Activated CD4-positive, alpha-beta T cell treated with anti-CD3 and anti-CD28 coated beads for 24 hours (primary cell): ENCODE measurements at regions not wholly inside any gene's neighbourhood (a gene's known extent, or its start where the extent isn't known, plus 50 kb on each side); places are given as distances from the start of the nearest gene placed in this dataset.
"Not testable (repeated sequence)": the region's sequence is repeated elsewhere in the genome, so short reads cannot be mapped to it uniquely, and the experiment has no call there.

Source experiments
- DNase-seq, 2 donors: peaks; one replicate each; pipeline ENCODE4 v3.0.0-alpha.2; 2020; ENCODE audit warnings: low read depth in 2 of 2

DNA sequence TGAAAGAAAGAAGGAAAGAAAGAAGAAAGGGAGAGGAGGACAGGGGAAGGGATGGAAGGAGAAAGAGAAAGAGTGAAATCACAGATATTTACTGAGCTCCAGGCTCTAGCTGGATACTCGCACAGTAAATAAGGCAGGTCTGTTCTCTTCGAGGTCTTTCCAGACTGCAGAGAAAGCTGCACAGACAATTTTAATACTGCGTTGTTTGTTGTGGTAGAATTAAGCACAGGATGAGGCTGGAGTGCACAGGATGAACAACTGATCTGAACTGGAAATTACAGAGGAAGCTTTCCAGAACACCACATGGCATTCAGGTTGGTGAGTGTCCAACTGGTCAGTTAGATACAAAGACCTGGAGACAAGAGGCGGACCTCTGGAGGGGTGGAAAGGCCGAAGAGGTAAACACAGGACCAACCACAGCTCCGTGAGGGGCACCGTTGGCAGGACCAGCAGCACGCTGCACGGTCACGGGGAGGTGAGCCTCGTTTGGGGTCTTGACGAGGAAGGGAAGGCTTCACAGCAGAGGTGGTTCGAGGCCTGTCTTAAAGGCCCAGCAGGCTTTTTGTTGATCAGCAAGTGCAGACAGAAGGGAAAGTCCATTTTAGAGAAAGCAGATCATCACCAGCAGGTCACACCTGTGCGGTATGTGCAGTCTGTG, 121.7 kb downstream of the ATP6V0E2 start:
- DNase-seq = not testable (repeated sequence)

DNA sequence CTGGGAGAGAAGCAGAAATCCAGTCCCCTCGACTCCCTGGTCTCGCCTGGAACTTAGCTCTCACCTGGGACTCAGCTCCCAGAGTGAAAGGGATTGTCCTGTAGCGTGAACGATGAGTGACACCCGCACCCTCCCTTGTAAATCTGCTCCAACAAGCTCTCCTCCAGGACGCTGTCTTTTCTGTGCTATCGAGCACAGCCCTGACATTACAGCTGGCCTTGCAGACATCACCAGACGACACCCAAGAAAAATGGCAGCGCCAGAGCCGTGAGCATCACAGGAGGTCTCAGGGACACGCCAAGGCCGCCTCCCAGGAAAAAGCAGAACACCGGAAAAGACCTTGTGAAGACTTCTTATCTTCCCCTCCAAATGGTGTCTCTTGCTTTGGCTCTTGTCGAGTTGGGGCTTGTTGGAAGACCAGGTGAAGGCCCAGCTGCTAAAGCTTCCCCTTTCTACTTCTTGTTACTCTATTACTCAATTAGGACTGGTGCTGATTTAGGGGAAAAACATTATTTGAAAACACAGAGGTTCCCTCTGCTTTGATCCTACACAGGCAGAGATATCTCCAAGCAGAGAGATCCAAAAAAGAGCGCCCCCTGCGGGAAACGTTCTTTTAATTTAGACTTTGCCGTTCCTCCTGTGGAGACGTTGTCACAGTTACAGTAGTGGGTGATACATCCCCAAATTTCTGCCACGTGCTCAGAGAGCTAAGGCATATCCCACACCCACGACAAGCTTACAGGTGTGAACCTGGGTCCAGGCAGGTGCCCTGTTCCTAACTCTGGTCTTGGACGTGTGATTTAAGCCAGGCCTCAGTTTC, 127.2 kb downstream of the ATP6V0E2 start:
- peak in 1 of 2 donors; percentile 12 for DNase-seq

GRCh38 chr7:150003304-150003810, 129.6 kb downstream of the ATP6V0E2 start:
- no peak for DNase-seq

DNA sequence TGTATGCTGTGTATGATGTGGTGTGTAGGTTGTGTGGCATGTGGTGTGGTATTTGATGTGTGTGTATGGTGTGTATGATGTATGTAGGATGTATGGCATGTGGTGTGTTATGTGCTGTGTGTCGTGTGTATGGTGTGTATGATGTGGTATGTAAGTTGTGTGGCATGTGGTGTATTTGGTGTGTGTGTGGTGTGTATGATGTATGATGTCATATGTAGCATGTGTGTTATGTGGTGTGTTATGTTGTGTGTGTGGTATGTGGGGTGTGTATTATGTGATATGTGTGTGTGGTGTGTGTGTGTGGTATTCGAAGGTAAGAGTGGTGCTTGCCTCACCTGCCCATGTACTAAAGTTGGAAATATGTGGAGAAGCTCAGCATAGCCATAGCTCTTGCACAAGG, 130.2 kb downstream of the ATP6V0E2 start:
- DNase-seq = not testable (repeated sequence)

- not testable (repeated sequence) for DNase-seq
These were observed 131.1 kb downstream of the ATP6V0E2 start for GRCh38 chr7:150004843-150005242.

GRCh38 chr7:150009620-150010303, 136.0 kb downstream of the ATP6V0E2 start:
- not testable (repeated sequence) for DNase-seq

DNA sequence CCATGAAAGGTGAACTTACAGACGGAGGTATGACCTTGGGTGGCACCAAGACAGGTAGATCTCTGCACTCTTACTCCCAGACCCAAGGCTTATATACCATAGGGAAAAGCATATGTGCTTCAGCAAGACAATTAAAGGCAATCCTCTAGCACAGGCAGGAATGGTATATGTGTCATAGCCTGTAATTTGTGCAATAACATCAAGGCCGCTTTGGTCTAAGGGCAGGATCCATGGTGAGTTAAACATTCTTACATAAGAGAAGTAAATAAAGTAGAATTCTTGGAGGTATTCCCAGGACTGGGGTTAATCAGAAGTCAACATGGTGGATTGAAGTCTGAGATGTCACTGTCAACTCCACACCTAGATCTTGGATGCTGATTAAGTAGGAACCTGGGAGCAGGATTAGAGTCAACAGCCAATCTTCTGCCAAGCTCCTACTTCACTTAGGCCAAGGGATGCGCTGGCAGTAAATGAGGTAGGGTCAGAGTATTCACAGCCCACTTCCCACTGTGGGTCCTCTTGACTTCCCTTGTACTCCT, 143.0 kb downstream of the ATP6V0E2 start:
- DNase-seq = not testable (repeated sequence)

- not testable (repeated sequence) for DNase-seq
These were observed 146.4 kb downstream of the ATP6V0E2 start for GRCh38 chr7:150020210-150020609.

- DNase-seq = not testable (repeated sequence)
These were observed 151.1 kb downstream of the ATP6V0E2 start for GRCh38 chr7:150024550-150025490.

DNA sequence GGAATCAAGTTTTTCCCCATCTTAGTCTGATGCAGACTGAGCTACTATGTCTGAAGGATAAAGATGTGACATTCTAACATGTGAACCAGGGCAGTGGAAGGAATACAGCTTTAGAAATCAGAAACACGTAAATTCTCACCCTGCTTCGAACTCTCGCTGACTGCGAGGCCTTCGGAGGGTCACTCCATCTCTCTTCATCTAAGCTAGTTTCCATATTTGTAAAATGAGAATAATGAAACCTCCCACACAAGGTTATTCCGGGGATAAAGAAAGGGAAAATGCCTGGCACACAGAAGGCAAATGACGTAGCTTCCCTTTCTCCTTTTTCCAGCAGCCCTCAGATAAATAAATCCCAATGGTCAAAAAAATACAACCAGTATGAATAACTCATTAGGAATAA, 152.0 kb downstream of the ATP6V0E2 start:
- DNase-seq = not testable (repeated sequence)

DNA sequence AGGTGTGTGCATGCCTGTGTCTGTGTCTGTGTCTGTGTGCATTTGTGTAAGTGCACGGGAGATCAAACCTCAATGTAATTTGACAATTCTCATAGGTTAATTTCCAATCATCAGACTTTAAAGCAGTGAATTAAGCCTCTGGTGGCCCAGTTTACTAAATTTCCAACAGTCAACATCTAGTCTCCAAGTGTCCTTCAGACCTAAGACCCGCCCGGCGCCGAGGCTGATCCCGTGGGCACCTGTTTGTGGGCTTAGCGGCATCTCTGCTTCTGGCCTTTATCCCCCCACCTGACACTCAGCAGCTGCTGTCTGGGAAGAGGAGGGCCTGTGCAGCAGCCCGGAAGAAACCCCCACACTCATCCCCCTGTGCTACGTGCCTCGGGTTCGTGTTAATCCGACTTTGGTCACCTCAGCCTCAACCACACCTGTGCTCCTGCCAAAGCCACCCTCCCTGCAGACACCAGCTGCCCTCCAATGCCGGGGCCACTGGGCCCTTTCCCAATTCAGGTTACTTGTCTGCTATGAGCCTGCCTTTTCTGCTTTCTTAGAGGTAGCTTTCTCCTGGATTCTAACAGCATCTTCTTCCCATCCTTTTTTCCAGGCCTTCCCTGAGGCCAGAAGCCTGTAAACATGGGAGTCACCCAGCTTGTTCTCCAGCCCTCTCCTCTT, 154.7 kb downstream of the ATP6V0E2 start:
- DNase-seq = not testable (repeated sequence)

DNA sequence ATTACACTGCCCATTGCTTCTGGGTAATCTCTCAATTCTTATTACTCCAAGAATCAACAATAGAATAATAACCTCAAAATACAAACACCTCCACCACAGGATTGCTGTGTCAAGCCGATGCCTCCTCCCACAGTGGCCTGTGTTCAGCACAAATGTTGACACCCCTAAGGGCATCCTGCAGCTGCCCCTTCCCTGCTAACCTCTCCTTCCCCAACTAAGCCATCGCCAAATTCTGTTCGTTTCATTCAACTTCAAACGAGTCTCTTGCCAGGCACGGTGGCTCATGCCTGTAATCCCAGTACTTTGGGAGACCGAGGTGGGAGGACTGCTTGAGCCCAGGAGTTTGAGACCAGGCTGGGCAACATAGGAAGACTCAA, 155.2 kb downstream of the ATP6V0E2 start:
- DNase-seq = not testable (repeated sequence)

DNA sequence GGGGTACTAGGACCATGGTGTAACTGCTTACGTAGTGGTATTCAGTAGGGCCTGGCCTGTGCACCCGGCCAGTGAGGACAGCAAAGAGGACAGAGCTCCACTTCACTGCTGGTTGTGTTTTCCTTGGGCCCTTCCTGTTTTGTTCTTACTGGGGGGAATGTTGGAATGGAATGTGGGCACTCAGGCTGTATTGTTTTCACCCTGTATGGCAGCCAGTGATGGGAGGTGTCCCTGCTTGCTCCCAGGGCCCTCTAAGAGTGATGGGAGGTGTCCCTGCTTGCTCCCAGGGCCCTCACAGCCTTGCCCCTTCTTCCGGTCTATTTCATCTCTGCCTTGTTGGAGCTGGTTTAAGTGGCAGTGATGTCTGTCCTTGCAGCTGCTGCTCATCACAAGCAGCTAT, 158.0 kb downstream of the ATP6V0E2 start:
- DNase-seq = not testable (repeated sequence)

GRCh38 chr7:150033711-150034110, 159.9 kb downstream of the ATP6V0E2 start:
- not testable (repeated sequence) for DNase-seq

GRCh38 chr7:150035769-150036168, 162.0 kb downstream of the ATP6V0E2 start:
- DNase-seq = not testable (repeated sequence)

- DNase-seq = not testable (repeated sequence)
These were observed 165.3 kb downstream of the ATP6V0E2 start for GRCh38 chr7:150039061-150039460.

DNA sequence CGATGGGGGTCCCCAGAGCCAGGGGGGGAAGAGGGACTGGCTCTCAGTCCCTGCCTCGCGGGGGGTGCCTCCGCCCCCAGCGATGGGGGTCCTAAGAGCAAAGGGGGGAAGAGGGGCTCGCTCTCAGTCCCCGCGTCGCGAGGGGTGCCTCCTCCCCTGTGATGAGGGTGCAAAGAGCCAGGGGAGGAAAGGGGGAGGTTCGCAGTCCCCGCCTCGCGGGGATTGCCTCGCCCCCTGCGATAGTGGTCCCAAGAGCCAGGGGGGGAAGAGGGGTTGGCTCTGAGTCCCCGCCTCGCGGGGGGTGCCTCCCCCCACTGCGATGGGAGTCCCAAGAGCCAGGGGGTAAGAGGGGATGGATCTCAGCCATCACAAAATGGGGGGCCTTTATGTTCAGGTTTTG, 168.5 kb downstream of the ATP6V0E2 start:
- DNase-seq = not testable (repeated sequence)

DNA sequence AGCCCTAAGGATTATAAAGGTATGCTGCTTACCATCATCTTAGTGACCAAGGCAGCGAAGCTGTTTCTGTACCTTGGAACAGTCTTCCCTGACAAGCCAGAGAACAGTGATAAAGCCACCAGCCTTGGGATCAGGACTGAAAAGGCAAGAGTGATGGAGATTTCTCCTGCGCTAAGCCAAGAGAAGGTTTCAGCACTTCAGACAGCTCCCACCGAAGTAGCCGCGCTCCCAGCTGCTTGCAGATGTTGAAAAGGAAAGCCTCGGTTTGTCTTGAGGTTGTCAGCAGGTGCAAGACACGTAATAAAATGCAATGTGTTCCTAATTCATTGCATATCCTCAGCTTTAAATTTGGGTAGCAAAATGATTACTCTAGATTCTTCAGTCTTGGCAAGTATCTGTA, 171.0 kb downstream of the ATP6V0E2 start:
- DNase-seq = not testable (repeated sequence)

GRCh38 chr7:150045596-150045995, 171.8 kb downstream of the ATP6V0E2 start:
- not testable (repeated sequence) for DNase-seq
